ENCODE measurements at regions not wholly inside any gene's neighbourhood (a gene's known extent, or its start where the extent isn't known, plus 50 kb on each side); places are given as distances from the start of the nearest gene placed in this dataset.
"Not testable (repeated sequence)": the region's sequence is repeated elsewhere in the genome, so short reads cannot be mapped to it uniquely, and the experiment has no call there.

DNA sequence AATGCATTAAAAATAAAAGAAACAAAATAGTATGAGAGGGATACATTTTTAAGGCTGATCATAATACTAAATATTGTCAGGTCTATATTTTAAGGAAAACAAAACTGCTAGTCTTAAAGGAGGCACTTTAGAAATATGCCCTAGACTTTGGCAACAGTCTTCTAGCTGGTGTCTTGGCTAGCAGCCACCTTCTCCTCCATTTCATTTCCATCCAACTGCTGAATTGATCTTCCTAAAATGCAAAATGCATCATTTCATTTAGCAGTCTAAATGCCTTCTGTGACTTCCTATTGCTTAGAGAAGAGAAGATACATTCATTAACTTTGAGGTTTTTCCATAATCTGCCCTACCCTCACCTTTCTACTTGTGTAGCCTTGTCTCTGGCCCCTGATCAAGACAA is 1404.1 kb downstream of the CDH11 start:
- DNase-seq (ENCODE audit: low read depth in 2 of 2): no peak

DNA sequence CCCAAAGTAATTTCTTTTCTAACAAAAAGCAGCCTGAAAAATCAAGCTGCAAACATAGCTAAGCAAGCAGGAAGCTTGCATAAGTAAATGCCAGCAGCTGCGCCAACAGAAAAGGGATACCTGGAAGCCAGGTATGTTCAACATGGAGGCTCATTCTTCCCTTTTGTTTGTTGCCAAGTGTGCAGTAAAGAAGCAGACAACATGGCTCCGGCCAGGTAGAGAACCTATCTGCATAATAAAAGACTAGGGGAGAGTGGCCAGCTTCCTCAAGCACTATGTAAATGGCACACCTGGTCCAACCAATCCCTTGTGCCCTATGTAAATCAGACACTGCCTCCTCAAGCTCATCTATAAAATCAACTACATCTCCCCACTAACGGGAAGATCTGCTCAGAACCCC is 1407.0 kb downstream of the CDH11 start:
- DNase-seq (ENCODE audit: low read depth in 2 of 2): no peak

DNA sequence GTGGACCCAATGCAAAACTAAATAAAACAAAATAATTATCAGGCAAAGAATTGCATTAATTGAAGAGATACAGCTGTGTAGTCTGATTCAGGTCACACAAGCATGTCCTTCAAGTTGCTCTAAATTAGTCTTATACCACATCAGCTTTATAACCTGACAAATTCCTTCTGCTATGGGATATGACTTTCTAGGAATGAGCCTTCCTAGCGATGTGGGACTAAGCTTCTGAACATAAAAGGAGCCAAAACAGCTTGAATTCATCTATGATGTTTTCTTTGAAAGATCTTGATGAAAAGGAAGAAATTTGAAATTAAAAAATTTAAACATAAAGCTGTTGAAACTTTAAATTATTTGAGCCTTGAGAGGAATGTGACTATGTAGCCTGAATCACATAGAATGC is 1409.1 kb downstream of the CDH11 start:
- DNase-seq (ENCODE audit: low read depth in 2 of 2): no peak

DNA sequence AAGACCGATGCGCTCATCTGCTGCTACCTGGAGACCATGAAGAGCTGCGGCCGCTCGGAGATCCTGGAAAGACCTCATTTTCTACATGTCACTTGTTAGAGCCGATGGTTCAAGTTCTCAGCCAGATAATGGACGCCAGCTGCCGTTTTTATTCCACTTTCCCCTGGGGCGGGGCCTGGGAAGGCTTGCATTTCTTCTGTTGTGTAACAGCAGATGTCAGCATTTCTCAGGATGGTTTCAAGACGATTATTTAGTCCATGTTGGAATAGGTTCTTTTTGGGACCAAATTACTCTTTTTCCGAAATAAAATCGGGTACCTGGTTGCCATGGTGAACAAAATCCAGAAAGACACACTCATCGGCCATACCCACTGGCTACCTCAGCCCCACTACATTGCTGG is 1418.3 kb downstream of the CDH11 start:
- no peak for DNase-seq (ENCODE audit: low read depth in 2 of 2)

DNA sequence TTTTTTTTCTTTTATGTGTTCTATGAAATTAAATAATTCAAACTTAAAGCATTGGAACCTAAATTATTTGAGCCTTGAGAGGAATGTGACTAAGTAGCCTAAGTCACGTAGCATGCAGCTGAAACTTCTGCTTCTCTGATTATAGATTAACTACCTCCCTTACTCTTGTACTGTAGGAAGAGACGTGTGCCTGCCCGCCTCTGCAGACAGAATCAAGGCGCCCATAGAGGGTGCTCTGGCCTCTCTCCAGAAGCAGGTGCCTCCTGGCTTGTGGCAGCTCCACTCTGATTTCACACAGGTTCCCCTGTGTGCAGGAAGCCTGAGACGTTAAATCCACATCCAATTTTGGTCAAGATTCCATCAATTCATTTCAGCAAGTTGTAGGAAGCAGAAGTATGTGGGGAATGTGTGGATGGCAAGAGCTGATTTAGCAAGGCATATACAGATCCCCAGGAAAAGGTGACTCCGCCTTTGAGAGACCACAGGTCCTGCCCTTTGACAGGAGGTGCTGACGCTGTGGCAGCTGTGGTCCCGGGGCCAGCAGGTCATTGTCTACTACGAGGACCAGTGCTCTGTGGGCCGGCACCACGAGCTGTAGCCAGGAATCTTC is 1418.8 kb downstream of the CDH11 start:
- no peak for DNase-seq (ENCODE audit: low read depth in 2 of 2)

DNA sequence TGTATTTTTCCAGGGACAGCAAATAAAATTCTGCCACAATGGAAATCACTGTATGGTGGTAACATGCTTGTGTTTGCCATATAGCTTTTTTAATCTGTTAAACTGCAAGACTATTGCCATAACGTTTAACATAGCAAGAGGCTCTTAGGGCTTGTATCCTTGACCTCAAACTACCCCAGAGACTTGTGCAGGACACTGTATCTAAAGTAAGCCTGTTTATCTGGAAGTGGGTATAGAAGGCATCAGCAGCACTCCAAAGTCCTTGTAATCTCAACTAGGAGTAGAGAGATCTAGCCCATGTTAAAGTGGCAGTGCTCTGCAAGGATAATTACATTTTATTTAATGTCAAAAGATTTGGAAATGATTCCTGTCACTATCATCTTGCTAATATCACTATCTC is 1424.1 kb downstream of the CDH11 start:
- DNase-seq (ENCODE audit: low read depth in 2 of 2): no peak

DNA sequence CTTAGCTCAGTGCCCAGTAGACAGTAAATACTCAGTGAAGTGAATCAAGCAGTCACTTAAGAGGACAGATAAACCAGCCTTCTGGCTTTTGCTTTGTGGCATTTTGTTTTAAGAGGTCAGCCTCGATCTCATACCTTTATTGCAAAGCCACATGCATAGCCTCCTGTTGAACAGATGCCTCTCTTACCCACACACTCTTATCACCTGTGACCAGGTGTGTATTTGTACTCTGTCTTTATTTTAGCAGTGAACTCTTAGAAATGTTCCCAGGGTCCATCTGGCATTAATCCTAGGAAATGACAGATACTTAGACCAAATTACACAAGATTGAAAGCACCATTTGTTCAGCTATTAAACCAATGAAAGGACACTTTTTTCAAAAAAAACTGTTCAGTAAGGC is 1426.5 kb downstream of the CDH11 start:
- DNase-seq (ENCODE audit: low read depth in 2 of 2): no peak

DNA sequence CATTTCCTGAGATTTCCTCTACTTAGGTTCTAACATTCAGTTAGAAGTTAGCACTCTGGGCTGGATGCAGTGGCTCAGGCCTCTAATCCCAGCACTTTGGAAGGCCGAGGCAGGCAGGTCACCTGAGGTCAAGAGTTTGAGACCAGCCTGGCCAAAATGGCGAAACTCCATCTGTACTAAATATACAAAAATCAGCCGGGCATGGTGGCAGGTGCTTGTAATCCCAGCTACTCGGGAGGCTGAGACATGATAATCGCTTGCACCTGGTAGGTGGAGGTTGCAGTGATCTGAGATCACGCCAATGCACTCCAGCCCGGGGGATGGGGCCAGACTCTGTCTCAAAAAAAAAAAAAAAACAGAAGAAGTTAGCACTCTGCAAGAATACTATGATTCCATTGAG is 1430.9 kb downstream of the CDH11 start:
- DNase-seq (ENCODE audit: low read depth in 2 of 2): no peak

DNA sequence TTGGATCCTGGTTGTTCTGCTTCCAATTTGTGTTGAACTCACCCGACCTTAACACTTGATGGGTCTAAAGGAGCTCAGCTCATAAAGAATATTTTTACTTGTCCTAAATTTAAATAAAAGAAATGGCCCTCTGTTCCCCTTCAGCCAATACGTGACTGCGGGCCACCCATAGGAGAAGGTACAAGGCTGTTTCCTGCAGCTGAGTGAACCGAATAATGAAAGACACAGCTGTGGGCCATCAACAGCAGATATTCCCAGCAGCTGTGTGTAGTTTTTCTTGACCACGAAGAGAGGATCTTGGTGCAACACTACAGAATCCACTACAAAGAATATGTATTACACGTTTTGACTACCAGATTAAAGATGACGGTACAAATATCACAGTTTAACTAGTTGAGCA is 1431.6 kb downstream of the CDH11 start:
- DNase-seq (ENCODE audit: low read depth in 2 of 2): no peak

DNA sequence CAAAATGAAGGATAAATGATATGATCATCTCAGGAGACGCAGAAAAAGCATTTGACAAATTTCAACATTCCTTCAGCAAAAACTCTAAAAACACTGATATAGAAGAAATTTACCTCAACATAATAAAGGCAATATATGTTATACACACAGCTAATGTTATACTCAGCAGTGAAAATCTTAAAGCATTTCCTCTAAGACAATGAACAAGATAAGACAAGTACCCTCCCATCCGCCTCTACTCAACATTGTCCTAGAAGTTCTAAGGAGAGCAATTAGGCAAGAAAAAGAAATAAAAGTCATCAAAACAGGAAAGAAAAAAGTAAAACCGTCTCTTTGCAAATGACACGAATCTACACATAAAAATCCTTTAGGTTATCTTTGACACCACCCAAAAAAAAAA is 1432.8 kb downstream of the CDH11 start:
- DNase-seq (ENCODE audit: low read depth in 2 of 2): no peak

DNA sequence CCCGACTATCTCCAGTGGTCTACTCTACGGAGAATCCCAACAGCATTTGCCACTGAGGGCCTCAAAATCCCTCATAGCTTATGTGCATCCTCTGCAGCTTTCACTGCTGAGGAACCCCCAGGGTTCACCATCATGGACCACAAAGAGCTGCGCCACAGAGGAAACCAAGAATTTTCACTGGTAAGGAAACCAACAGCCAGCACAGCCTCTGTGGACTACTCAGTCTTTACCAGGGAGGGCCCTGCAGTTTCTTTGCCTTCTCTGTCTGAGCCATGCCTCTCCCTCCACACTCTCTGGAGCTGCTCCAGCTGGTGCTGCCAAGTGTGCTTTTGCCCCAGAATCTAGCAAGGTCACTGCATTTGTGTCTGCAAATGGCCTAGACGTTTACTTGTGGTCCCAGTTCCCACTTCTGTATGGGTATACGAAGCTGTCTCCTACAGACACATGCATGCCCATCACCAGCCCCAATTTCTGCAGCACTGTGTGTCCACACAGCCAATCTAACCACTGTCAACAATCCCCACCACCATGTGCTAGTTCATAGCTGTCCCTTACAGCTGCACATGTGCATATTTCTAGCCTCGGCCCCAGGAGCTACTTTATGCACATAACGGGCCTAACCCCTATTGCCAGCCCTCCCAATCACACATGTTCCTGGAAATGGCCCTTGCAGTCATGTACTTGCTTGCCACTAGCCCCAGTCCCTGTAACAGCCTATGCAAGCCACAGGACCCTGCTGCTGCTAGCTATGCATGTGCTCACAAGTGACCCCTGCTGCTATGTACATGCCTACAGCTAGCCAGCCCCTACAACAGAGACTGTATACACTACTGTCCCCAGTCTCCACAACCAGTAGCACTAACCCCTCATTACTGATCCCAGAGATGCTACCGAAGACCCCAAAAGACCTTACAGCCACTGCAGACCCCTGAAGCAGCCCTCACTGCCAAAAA is 1437.4 kb downstream of the CDH11 start:
- no peak for DNase-seq (ENCODE audit: low read depth in 2 of 2)

DNA sequence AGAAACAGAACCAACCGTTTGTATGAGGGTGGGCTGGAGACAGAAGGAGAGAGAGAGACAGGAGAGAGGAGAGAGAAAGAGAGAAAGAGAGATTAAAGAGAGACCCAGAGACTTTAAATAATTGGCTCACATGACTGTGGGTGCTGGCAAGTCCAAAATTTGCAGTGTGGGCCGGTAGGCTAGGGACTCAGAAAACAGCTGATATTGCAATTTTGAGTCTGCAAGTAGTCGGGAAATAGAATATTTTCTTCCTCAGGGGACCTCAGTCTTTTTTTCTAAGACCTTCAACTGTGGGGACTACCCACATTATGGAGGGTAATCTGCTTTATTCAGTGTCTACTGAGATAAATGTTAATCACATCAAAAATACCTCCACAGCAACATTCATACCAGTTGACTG is 1439.0 kb downstream of the CDH11 start:
- no peak for DNase-seq (ENCODE audit: low read depth in 2 of 2)

DNA sequence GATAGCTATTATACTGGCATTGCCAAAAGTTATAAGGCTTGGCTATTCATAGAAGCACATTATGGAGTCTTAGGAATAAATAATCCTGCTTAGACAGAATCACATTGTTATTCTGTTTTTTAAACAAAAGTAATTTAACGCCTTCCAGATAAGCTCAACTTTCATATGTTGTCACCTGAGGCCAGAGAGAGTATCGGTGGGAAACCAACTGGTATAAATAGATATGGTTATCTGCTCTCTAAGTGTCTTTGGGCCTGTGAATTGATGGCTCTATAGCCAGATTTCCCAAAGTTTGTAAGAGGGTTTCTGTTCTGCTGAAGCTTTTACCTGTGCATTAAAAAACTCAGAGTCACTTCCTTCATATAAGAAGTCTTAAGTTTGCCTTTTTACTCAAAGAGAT is 1449.4 kb downstream of the CDH11 start:
- DNase-seq (ENCODE audit: low read depth in 2 of 2): no peak

DNA sequence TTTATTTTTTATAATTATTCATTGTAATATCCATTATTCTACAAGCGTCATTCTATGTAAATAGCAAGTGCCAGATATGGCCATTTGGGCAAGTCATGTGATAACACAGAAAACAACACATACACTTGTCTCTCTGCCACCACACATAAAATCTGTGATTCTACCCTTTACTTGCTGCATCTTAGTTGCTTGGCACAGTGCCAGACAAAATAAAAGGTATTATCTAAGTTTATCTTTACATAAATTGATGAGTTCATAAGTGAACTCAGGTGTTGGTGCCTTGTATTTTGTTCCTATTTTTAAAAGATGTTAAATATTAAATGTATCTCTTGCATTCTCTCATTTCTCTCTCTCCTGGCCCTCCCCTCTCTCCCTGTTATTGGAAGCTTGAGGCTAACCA is 1458.7 kb downstream of the CDH11 start:
- no peak for DNase-seq (ENCODE audit: low read depth in 2 of 2)

DNA sequence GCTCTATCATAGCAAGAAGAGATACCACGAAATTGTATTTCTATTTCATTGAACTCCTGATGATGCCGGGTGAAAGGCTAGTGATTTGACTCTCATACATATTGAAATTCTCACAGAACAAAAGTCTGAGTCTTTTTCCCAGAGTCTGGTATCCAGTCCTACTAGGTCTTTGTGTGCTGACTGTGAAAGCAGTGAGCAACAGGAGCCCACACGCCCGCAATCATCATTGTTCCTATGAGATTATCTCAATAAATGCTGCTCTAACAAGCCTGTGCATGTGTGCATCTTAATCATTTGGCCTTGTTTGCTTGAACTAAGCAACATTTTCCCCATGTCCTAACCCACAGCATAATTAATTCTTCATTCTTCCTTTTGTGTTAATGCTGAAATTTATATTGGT is 1466.0 kb downstream of the CDH11 start:
- no peak for DNase-seq (ENCODE audit: low read depth in 2 of 2)

DNA sequence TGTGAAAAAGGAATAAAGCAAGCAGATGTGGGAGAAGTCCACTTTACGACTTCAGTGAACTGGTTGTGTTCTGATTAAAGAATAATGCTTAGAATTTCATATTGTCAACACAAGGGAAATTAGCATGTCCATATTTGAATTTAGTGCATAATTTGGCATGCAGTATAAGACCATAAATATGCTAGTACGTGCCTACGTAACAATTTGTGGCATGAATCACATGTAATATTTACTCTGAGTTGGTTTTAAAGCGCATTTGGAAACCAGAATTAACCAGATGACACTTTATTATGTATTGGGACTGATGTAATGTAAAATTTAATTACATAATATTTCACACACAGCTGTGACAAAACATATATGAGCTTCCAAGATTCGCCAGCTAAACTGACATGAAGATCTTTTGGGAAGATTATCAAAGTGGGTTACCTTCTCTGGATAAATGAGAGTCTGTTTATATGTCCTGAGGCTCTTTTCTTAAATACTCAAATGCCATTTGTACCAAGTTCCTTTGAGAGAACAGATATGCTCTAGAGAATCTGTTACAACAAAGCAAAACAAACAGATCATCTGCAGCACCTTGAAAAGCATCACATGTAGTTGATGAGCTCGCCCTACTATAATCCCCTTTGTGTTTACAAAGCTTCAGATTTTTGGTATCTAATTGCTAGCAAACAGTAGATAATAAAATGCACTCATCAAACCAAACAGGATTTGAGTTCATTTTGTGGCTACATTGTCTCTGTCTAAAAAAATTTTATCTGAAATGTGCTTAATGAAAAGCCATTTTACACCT is 1468.6 kb downstream of the CDH11 start:
- DNase-seq (ENCODE audit: low read depth in 2 of 2): no peak

DNA sequence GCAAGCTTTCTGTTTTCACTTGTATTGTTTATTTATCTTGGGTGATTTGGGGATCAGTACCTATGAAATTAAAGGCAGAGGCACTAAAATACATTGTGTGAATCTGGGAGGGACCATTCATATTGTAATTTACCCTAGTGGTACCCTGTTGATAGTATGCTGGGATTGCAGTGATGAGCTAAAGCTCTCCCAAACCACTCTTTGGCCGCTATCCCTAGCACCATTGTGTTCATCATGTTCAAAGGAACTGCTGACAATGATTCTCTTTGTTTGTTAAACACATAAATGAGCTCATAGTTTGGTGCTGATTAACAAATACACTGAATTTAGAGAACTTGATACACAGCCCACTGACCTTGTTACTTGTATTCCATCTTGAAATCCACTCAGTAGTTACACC is 1469.8 kb downstream of the CDH11 start:
- no peak for DNase-seq (ENCODE audit: low read depth in 2 of 2)

DNA sequence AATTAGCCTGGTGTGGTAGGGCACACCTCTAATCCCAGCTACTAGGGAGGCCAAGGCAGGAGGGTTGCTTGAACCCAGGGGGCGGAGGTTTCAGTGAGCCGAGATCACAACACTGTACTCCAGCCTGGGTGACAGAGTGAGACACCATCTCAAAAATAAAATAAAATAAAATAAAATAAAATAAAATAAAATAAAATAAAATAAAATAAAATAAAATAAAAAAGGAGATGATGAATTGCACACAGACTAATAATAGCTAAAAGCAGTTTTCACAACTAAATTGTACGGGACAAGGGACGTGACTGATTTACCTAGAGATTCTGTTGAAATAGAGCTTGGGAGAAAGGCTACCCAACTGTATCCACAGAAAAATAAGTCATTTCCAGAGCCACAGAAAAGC is 1471.3 kb downstream of the CDH11 start:
- no peak for DNase-seq (ENCODE audit: low read depth in 2 of 2)

DNA sequence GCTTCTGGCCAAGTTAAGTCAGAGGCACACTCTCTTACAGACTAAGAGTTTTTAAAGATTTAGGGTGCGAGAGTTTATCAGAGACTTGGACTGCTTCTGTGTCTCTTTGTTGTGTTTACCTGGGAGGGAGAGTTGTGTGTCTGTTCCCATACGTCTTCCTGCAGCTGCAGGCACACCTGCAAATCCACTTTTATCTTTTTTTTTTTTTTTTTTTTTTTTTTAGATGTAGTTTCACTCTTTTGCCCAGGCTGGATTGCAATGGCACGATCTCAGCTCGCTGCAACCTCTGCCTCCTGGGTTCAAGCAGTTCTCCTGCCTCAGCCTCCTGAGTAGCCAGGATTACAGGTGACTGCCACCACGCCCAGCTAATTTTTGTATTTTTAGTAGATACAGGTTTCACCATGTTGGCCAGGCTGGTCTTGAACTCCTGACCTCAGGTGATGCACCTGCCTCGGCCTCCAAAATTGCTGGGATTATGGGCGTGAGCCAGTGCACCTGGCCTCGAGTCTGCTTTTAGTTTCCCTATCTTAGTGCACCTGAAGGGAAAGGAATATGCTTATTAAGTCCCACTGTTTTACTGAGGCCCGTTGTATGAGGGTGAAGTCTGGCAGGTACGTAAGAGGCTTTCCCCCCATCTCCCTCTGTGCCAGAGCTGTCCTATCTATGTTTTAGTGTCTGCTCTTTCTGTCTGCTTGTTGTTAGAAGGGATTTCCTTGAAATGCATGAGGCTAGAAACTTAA is 1488.0 kb downstream of the CDH11 start:
- not testable (repeated sequence) for DNase-seq (ENCODE audit: low read depth in 2 of 2)

DNA sequence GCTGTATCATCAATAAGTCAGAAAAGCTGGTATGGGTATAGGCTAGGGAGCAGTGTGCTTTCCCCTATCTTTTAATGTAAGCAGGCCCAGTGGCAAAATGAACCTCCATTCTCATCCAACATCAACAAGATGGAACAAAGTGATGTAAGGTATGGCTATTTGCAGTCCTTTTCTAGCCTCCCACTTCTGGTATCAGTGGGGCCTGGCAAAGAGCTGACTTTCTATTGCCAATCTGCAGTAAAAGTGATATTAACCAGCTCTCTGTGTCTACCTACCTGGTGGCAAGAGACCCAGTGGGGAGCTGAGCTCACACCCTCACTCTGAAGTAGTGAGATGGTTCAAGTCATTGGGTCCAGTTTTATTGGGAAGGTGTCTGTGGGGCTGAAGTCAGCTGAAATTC is 1492.6 kb downstream of the CDH11 start:
- DNase-seq (ENCODE audit: low read depth in 2 of 2): no peak

DNA sequence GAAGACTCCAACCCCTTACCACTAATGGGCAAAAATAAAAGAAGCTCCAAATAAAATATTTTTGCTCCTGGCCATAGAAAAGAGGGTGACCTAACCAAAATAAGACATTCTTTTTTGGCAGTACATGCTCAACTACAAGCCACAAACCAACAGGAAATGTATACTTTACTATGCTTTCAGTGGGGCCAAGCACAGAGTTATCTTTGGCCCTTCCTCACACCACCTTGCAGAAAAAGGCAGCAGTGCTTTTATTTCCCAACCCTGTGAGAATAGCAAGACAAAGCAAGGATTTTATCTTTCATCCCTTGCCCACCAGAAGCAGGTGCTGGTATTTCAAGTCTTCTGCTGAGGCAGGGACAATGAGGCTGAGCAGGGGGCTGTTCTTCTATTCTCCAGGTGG is 1493.1 kb downstream of the CDH11 start:
- no peak for DNase-seq (ENCODE audit: low read depth in 2 of 2)

DNA sequence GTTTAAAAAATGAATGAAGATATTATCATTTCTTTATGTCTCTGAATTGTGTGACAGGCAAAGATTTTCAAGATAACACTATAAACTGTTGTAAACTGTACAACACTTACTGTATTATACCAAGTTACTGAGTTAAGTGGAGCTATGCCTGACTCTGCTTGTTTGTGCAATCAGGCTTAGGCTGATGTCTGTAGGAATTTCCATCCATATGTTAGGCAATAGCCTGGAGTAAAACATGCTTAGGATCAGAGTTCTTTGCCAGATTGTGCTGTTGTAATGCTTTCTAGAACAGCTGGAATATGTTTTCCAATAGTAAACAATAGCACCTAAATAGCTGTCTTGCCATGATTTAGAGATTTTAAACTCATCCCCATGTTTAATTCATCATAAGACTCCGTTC is 1496.7 kb downstream of the CDH11 start:
- DNase-seq (ENCODE audit: low read depth in 2 of 2): no peak
